K562 (cell line): ENCODE measurements at regions not wholly inside any gene's neighbourhood (a gene's known extent, or its start where the extent isn't known, plus 50 kb on each side); places are given as distances from the start of the nearest gene placed in this dataset.

ENCODE experiments used
- ATAC-seq: fragments of 200-7000 bp; cut with Tn5 transposase; 3 replicates; pipeline ENCODE4 v1.9.1; 2020; ENCODE audit warnings: moderate library complexity
- BruUV-seq: library from RNA; stranded (reverse); fragments of 400-500 nt; replicated peaks from 2 replicates; lab custom pipeline; 2021; lab: Mats Ljungman, UMichigan
- CTCF ChIA-PET: fragments of 300-600 bp; formaldehyde crosslinking; extraction: SDS; loops from one replicate; lab custom pipeline; 2021; ENCODE audit warnings: low intra/inter-chr PET ratio; lab: Yijun Ruan, JAX
- POLR2A ChIA-PET: fragments of 300-600, 350-650 bp; sonication (Branson Sonifier 250); formaldehyde crosslinking; extraction: SDS; loops from one replicate; lab custom pipeline; 2021; ENCODE audit warnings: antibody characterized with exemption, inconsistent platforms; lab: Yijun Ruan, JAX
- DNase-seq, 4 experiments: peaks; one replicate each; pipeline versions ENCODE4 v3.0.0 to v3.0.0-alpha.2; 2011 to 2018; ENCODE audit warnings: low spot score in 3 of 4, mixed read lengths in 3 of 4; ENCODE audit errors: extremely low read depth in 1 of 4
- FAIRE-seq: peaks from 2 replicates; lab custom pipeline; 2011; peaks lifted over from hg19 to GRCh38; lab: Jason Lieb, UNC
- H2AFZ ChIP-seq: 2 replicates; pipeline ENCODE4 v1.6.0; 2011; ENCODE audit warnings: low read depth, low read length, control low read depth, inconsistent platforms
- H3K27ac ChIP-seq: fragments of 200-600 bp; 3 replicates; pipeline ENCODE4 v1.8.0; 2011; ENCODE audit warnings: low read depth, mild to moderate bottlenecking, control low read depth, inconsistent platforms, low read length, moderate library complexity, mixed read lengths; ENCODE audit errors: extremely low read depth
- H3K27me3 ChIP-seq, 2 experiments: fragments of 300-600 bp in 1 of 2; 2 replicates in 1 of 2; 3 replicates in 1 of 2; pipeline versions ENCODE4 v1.6.0 to v1.8.0; 2011; ENCODE audit warnings: inconsistent platforms in 2 of 2, low read length in 2 of 2, mild to moderate bottlenecking in 1 of 2, mixed read lengths in 1 of 2, moderate library complexity in 1 of 2; ENCODE audit not compliant: control insufficient read depth in 2 of 2, insufficient read depth in 2 of 2
- H3K36me3 ChIP-seq: fragments of 300-600 bp; 3 replicates; pipeline ENCODE4 v1.8.0; 2011; ENCODE audit warnings: mild to moderate bottlenecking, low read length, inconsistent platforms; ENCODE audit not compliant: control insufficient read depth, insufficient read depth
- H3K4me1 ChIP-seq, 2 experiments: fragments of 200-600 bp in 1 of 2; replicated peaks in 1 of 2; 2 replicates in 1 of 2; 3 replicates in 1 of 2; pipeline versions ENCODE4 v1.5.1 to v1.8.0; 2011; ENCODE audit warnings: inconsistent platforms in 2 of 2, low read length in 2 of 2, mild to moderate bottlenecking in 1 of 2, mixed read lengths in 1 of 2, moderate library complexity in 1 of 2; ENCODE audit not compliant: control insufficient read depth in 2 of 2, insufficient read depth in 2 of 2
- H3K4me2 ChIP-seq: 2 replicates; pipeline ENCODE4 v1.6.1; 2011; ENCODE audit warnings: low read length, control low read depth, inconsistent platforms, mixed read lengths; ENCODE audit not compliant: insufficient read depth
- H3K4me3 ChIP-seq: fragments of 200-600 bp; sonication (generic), shearing (Covaris generic); 2 replicates; pipeline ENCODE4 v1.5.1; 2016; ENCODE audit warnings: control low read depth, inconsistent platforms
- H3K79me2 ChIP-seq: fragments of 200-600 bp; 3 replicates; pipeline ENCODE4 v1.8.0; 2011; ENCODE audit warnings: low read length, inconsistent platforms; ENCODE audit not compliant: control insufficient read depth, insufficient read depth
- H3K9ac ChIP-seq, 2 experiments: 2 replicates each; pipeline versions ENCODE4 v1.6.0 to v1.6.1; 2011; ENCODE audit warnings: low read depth in 2 of 2, low read length in 2 of 2, control low read depth in 1 of 2, inconsistent platforms in 1 of 2, mild to moderate bottlenecking in 1 of 2, mixed read lengths in 1 of 2; ENCODE audit not compliant: insufficient read depth in 1 of 2
- H3K9me1 ChIP-seq: one replicate; pipeline ENCODE4 v1.6.0; 2011; ENCODE audit warnings: inconsistent platforms, mild to moderate bottlenecking, low read length, moderate library complexity; ENCODE audit not compliant: control insufficient read depth, insufficient read depth
- H3K9me3 ChIP-seq: replicated peaks from 2 replicates; pipeline ENCODE4 v1.5.1; 2011; ENCODE audit warnings: low read depth, low read length, inconsistent platforms; ENCODE audit not compliant: control insufficient read depth, insufficient read depth
- H4K20me1 ChIP-seq: replicated peaks from 2 replicates; pipeline ENCODE4 v1.6.1; 2011; ENCODE audit warnings: low read length, inconsistent platforms, mixed read lengths; ENCODE audit not compliant: control insufficient read depth, insufficient read depth
- CC2D1A ChIP-seq: fragments of 450-650 bp; IDR thresholded peaks from 2 replicates; pipeline ENCODE4 v1.6.1; 2017; ENCODE audit warnings: mild to moderate bottlenecking
- CTBP1 ChIP-seq: fragments of 450-650 bp; IDR thresholded peaks from 2 replicates; pipeline ENCODE4 v1.6.1; 2016; ENCODE audit warnings: borderline replicate concordance
- E4F1 ChIP-seq: fragments of 250-450 bp; sonication (Bioruptor Pico); IDR thresholded peaks from 2 replicates; pipeline ENCODE4 v1.5.0; 2021; ENCODE audit warnings: mild to moderate bottlenecking, borderline replicate concordance
- FOXJ3 ChIP-seq: sonication (generic); formaldehyde crosslinking; IDR thresholded peaks from 2 replicates; pipeline ENCODE4 v1.4.0; 2020; ENCODE audit warnings: mild to moderate bottlenecking, missing genetic modification reagents
- NBN ChIP-seq: fragments of 450-650 bp; IDR thresholded peaks from 2 replicates; pipeline ENCODE4 v1.6.1; 2016; ENCODE audit warnings: low read depth, mild to moderate bottlenecking
- NRF1 ChIP-seq, 2 experiments: fragments of 450-650 bp; IDR thresholded peaks in 1 of 2; conservative IDR thresholded peaks in 1 of 2; 2 replicates each; pipeline ENCODE4 v1.6.1; 2014; ENCODE audit warnings: mild to moderate bottlenecking in 2 of 2
- POLR2AphosphoS5 ChIP-seq: IDR thresholded peaks from 2 replicates; pipeline ENCODE4 v1.6.1; 2011; ENCODE audit warnings: mild to moderate bottlenecking, low read depth, low read length, moderate library complexity; ENCODE audit not compliant: control insufficient read depth, insufficient read depth
- POLR2G ChIP-seq: fragments of 200-400 bp; formaldehyde crosslinking; IDR thresholded peaks from 2 replicates; pipeline ENCODE4 v1.6.1; 2017; ENCODE audit warnings: low read depth, mild to moderate bottlenecking, antibody characterized with exemption, low read length, moderate library complexity
- PRDM10 ChIP-seq: fragments of 450-650 bp; IDR thresholded peaks from 2 replicates; pipeline ENCODE4 v1.6.1; 2018; ENCODE audit not compliant: partially characterized antibody
- RBM22 ChIP-seq: fragments of 200-400 bp; formaldehyde crosslinking; IDR thresholded peaks from 2 replicates; pipeline ENCODE4 v1.6.1; 2018; ENCODE audit warnings: low read length, low read depth; ENCODE audit not compliant: poor library complexity, severe bottlenecking
- SIN3A ChIP-seq, 2 experiments: fragments of 150-350 bp in 1 of 2; IDR thresholded peaks; 2 replicates each; pipeline ENCODE4 v1.6.1; 2011 to 2016; ENCODE audit warnings: borderline replicate concordance in 2 of 2, low read depth in 2 of 2, low read length in 2 of 2, mild to moderate bottlenecking in 2 of 2, moderate library complexity in 2 of 2; ENCODE audit not compliant: control insufficient read depth in 1 of 2
- TFAM ChIP-seq: fragments of 250-450 bp; sonication (Bioruptor Pico); conservative IDR thresholded peaks from 2 replicates; pipeline ENCODE4 v1.5.0; 2021; ENCODE audit warnings: mild to moderate bottlenecking, moderate library complexity
- ZBTB34 ChIP-seq: fragments of 250-450 bp; sonication (Bioruptor Pico); IDR thresholded peaks from 2 replicates; pipeline ENCODE4 v1.8.0; 2021; ENCODE audit warnings: mild to moderate bottlenecking, moderate library complexity
- WGBS: fragments of 100-300 bp; shearing (Covaris generic); methylation state at CpG from one replicate; pipeline ENCODE4 v1.1.6; 2016; ENCODE audit warnings: low coverage, mixed read lengths; ENCODE audit not compliant: insufficient coverage; ENCODE audit errors: missing lambda C conversion rate; 5-methylcytosine and 5-hydroxymethylcytosine counted together
- in situ Hi-C: fragments of 300-500 bp; cut with MboI; formaldehyde crosslinking; loops from 4 replicates; pipeline ENCODE4 v1.15.0; 2018; ENCODE audit warnings: inconsistent platforms, mixed read lengths
- intact Hi-C: fragments of 100-400 bp; cut with micrococcal nuclease; formaldehyde crosslinking; loops from 2 replicates; pipeline ENCODE4 v1.14.2; 2022

GRCh38 chr2:157087373-157088002 is 170.0 kb upstream of the GALNT5 start:
- BruUV-seq: no TSS peak
- no peak for FAIRE-seq
- in situ Hi-C loops: no loop called here
- TF ChIP-seq RBM22 (no peak), POLR2G (no peak), NRF1 (conservative IDR thresholded peaks at IDR 0.05 in 1 of 2, IDR thresholded peaks at IDR 0.05 in 1 of 2) (no peak), FOXJ3 (CRISPR knock-in tag) (no peak), TFAM (no peak), SIN3A (IDR thresholded peaks at IDR 0.05; ENCODE audit: borderline replicate concordance in 2 of 2, control insufficient read depth in 1 of 2, low read depth in 2 of 2, low read length in 2 of 2) (no peak), E4F1 (CRISPR knock-in tag) (no peak), POLR2AphosphoS5 (no peak), CTBP1 (no peak), PRDM10 (no peak), NBN (no peak), ZBTB34 (no peak), CC2D1A (no peak)

More at GRCh38 chr2:157087373-157088002, 170.0 kb upstream of the GALNT5 start:
- H3K4me2 ChIP-seq: no peak overlapping the region
- no peaks in the 10 kb centered on the region for H3K36me3 ChIP-seq
- no peaks in the 10 kb centered on the region for H3K79me2 ChIP-seq
- H3K27me3 ChIP-seq: no peaks in the 10 kb centered on the region
- ATAC-seq (no peak), DNase-seq (no peak)
- H3K9me3 ChIP-seq: no peaks in the 10 kb centered on the region
- H3K9me1 ChIP-seq: no peaks in the 10 kb centered on the region
- intact Hi-C loops: no loop called here
- ChIA-PET CTCF (no interaction called here), POLR2A (no interaction called here)
- H3K9ac ChIP-seq: no peak overlapping the region
- H3K4me3 ChIP-seq: no peak overlapping the region
- H3K4me1 ChIP-seq: no peaks in the 10 kb centered on the region
- no peak overlapping the region for H3K27ac ChIP-seq
- no peaks in the 10 kb centered on the region for H4K20me1 ChIP-seq
- WGBS: 15% methylated on average over 13 of the region's 13 CpGs
- peak overlapping the region; percentile 16; the same call in 1 of the 2 replicates for H2AFZ ChIP-seq
